ENCODE measurements at regions not wholly inside any gene's neighbourhood (a gene's known extent, or its start where the extent isn't known, plus 50 kb on each side); places are given as distances from the start of the nearest gene placed in this dataset.

- no peak for TF ChIP-seq EP300 (IDR thresholded peaks at IDR 0.05; ENCODE audit: low read depth)
- no peak for TF ChIP-seq CTCF (IDR thresholded peaks at IDR 0.05)
Measured at GRCh38 chr3:159593927-159594605, 394.6 kb upstream of the IL12A start.
